Kidney epithelial cell (primary cell): ENCODE measurements at regions not wholly inside any gene's neighbourhood (a gene's known extent, or its start where the extent isn't known, plus 50 kb on each side); places are given as distances from the start of the nearest gene placed in this dataset.
A peak's percentile ranks its signal among the peaks of the same experiment; 100 is the strongest.

Source experiments
- DNase-seq: peaks from one replicate; pipeline ENCODE4 v3.0.0-alpha.2; 2010; ENCODE audit warnings: low read depth
- H3K27me3 ChIP-seq: 2 replicates; pipeline ENCODE4 v1.6.0; 2011; ENCODE audit warnings: low read length; ENCODE audit not compliant: control insufficient read depth, insufficient read depth
- H3K36me3 ChIP-seq: 2 replicates; pipeline ENCODE4 v1.5.1; 2011; ENCODE audit warnings: low read length; ENCODE audit not compliant: control insufficient read depth, insufficient read depth
- H3K4me3 ChIP-seq: 2 replicates; pipeline ENCODE4 v1.5.1; 2011; ENCODE audit warnings: low read depth, mild to moderate bottlenecking, control low read depth, low read length
- CTCF ChIP-seq: IDR thresholded peaks from 2 replicates; pipeline ENCODE4 v1.5.1; 2011; ENCODE audit warnings: mild to moderate bottlenecking, moderate library complexity, low read length, control low read depth, inconsistent platforms; ENCODE audit not compliant: insufficient read depth, poor library complexity, severe bottlenecking

- TF ChIP-seq CTCF: no peak
- H3K4me3 ChIP-seq: no peak overlapping the region
Measured at GRCh38 chr6:74604279-74604678, 601.6 kb downstream of the COL12A1 start.

GRCh38 chr6:74603322-74604076 is 602.4 kb downstream of the COL12A1 start:
- no peak for TF ChIP-seq CTCF
- Histone ChIP-seq H3K27me3 (no peaks in the 10 kb centered on the region), H3K4me3 (no peak overlapping the region), H3K36me3 (no peaks in the 10 kb centered on the region)
- DNase-seq: no peak

More at GRCh38 chr6:74604279-74604678, 601.6 kb downstream of the COL12A1 start:
- no peak for DNase-seq
- H3K36me3 ChIP-seq: no peaks in the 10 kb centered on the region
- no peaks in the 10 kb centered on the region for H3K27me3 ChIP-seq

- no peak for TF ChIP-seq CTCF
- DNase-seq: no peak
- Histone ChIP-seq H3K4me3 (no peak overlapping the region), H3K36me3 (no peaks in the 10 kb centered on the region), H3K27me3 (no peaks in the 10 kb centered on the region)
Measured at GRCh38 chr6:74602206-74602605, 603.6 kb downstream of the COL12A1 start.

- H3K4me3 ChIP-seq: no peak overlapping the region
- TF ChIP-seq CTCF: no peak
- no peaks in the 10 kb centered on the region for H3K36me3 ChIP-seq
- DNase-seq: peak; percentile 45
- no peaks in the 10 kb centered on the region for H3K27me3 ChIP-seq
Measured at GRCh38 chr6:74598462-74599393, 607.1 kb downstream of the COL12A1 start.

GRCh38 chr6:74597840-74598239 is 608.0 kb downstream of the COL12A1 start:
- TF ChIP-seq CTCF: no peak
- no peak for DNase-seq
- Histone ChIP-seq H3K4me3 (no peak overlapping the region), H3K36me3 (no peaks in the 10 kb centered on the region), H3K27me3 (no peaks in the 10 kb centered on the region)
